GM18870 (cell line): ENCODE measurements at regions not wholly inside any gene's neighbourhood (a gene's known extent, or its start where the extent isn't known, plus 50 kb on each side); places are given as distances from the start of the nearest gene placed in this dataset.
A peak's percentile ranks its signal among the peaks of the same experiment; 100 is the strongest.

ENCODE experiments used
- ATAC-seq: cut with Tn5 transposase; IDR thresholded peaks from one replicate; pipeline ENCODE4 v1.9.1; 2021; ENCODE audit warnings: moderate library complexity; ENCODE audit not compliant: unreplicated experiment

DNA sequence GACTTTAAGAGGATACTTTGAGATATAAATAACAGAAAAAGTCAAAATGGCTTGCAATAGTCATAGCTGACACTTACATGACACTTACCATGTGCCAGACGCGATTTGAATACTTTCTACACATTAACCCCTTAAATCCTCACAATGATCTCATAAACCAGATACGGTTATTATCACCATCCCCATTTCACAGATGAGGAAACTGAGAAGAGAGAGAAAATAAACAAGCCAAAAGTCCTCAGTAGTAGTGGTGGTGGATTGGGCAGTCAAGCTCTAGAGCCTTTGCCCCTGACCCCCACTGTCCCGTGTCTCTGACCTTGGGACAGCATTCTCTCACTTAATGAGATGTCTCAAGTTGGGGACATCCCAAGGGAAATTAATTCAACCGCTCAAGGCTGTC, 105.2 kb upstream of the TAF1B start:
- ATAC-seq, result no peak

DNA sequence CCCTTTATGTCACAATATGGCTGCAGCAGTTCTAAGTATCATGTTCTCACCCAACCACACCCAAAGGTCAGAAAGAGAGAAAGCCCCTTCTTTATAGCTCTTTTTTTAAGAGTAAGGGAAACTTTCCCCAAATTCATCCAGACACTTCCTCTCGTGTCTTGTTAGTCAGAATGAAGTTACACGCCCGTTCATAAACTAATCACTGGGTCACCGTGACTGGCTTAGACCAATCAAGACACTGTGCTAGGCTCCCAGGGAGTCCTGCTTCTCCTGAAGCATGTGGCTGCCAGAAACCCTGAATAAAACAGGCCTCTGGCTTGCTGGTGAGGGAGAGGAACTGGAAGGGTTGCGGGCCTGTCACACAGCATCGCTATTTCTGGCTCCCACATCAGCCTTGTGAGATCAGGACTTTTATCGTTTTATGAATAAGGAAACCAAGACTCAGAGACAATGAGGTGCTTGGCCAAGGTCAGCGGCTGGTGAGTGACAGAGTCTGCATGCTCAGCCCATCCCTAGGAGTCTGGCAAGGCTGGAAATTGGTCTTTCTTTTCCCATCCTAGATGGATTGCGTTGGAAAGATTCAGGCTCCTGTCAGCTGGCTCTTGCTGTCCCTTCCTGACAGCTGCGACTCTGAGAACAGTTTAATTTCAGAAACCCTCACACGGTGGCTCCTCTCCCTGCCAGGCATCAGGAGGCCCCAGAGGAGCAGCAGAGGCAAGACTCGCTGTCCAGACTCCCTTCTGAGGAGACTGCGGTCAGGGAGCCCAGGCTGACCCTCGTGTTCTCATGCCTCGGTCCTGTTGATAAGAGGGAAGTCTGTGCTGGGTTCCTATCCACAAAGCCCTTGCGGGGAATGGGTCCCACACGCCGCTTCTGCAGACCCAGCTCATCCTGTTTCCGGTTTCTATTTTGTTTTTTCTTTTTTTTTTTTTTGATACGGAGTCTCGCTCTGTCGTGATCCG, 104.5 kb upstream of the TAF1B start:
- no peak for ATAC-seq

DNA sequence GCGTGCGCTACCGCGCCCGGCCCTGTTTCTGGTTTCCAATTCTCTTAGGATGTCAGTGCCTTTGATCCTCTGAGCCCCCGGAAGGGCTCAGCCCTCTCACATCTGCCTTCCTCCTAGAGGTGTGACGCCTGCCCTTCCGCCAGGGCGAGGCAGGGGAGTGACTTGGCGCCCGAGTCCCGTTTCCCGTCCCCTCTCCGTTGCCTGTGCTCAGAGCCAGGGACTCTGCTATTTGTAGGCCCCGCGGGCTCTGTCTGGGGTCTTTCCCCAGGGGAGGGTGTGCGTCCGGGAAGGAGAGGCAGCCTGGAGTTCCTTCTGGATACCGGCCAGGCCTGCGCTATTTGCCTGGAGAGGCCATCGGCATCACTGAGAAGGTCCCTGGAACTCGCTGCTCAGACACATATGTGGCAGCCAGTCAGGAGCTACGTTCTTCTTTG, 103.7 kb upstream of the TAF1B start:
- ATAC-seq, result no peak

DNA sequence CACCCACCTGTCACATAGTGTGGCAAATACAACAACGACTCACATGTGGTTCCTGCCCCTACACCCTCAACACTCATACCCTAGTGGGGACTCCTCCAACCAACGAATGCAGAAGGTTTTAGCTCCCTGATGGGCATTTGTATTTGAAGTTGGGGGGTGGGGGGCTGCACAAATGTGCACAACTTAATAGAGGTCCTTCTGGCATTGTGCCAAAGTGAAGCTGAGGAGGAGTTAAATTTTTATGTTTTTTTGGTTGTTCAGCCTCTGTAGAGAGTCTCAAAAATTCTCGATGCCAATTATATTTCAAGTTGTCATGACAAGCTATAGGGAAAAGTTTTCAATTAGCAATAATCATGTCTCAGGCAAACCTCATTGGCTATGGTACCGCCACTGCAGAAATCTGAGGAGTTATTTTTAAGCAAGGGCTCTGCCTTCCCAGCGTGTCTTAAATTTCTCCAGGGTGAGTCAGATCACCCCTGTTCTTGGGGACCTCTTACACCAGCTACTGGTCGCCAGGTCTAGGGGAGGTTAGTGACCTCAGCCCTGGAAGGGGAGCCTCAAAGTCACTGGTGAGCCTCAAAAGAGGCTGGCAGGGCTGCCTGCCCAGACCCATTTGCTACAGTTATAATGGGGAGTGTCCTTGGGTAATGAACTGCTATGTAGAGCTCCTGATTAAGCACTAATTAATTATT, 102.7 kb upstream of the TAF1B start:
- no peak for ATAC-seq

DNA sequence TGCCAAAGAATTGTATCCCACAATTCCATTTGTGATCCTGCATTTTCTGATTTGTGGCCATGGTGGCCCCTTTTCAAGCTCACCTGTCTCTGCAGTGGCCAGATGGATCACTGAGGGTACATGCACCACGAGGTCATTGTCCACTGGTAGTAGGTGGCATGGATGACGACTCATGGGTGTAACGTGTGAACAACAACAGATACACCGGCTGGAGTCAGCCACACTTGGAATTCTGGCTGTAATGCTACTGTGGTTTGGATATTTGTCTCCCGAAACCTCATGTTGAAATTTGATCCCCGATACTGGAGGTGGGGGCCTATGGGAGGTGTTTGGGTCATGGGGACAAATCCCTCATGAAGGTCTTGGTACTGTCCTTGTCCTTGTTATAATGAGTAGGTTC, 102.2 kb upstream of the TAF1B start:
- no peak for ATAC-seq

DNA sequence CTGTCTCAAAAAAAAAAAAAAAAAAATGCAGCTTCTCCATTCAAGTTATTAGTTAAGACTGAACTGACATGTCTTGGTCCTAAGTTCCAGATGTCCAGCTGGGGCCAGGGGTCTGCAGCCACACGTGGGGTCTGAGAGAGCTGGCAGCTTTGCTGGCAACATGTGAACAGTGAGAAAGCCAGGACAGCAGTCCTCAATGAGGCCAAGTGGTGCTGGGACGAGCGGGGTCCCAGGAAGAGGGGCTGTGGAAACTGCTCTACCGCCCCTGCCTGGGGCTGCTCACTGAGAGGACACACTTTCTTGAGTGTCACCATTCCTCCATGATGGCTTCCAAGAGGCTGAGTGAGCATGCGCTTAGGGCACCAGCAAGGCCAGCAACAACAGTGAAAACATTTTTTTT, 100.7 kb upstream of the TAF1B start:
- ATAC-seq, result no peak

DNA sequence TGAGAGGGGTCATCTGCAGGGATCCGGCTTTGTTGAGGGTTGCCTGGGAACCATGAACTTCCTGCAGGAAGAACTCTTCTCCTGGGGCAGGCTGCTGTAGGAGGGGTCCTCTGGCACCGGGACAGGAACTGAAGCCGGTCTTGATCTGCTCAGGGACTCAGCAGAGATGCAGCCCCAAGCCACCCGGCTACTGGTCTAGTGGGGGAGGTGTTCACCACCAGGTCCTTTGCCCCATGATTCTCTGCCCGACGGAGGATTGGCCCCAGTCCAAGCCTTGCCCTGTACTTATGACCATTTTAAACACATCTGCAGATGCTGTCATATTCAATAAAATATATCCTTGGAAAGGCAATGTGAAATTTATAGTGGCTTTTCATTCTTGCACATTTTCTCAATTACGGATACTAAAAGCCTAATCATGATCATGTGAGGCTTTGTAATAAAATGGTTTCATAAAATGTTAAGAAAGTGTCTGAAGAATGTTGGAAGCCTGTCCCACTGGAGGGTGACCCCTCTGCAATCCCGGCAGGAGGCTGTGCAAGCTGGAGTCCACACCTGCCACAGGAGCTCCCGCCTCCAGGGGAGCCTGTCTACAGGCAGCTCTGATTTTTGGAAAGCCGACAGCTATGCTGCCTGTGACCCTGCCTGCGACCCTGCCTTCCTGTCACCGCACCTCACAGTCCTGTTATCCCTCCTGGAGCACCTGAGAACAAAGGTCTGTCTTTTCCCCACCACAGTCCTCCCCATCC, 98.8 kb upstream of the TAF1B start:
- no peak for ATAC-seq

DNA sequence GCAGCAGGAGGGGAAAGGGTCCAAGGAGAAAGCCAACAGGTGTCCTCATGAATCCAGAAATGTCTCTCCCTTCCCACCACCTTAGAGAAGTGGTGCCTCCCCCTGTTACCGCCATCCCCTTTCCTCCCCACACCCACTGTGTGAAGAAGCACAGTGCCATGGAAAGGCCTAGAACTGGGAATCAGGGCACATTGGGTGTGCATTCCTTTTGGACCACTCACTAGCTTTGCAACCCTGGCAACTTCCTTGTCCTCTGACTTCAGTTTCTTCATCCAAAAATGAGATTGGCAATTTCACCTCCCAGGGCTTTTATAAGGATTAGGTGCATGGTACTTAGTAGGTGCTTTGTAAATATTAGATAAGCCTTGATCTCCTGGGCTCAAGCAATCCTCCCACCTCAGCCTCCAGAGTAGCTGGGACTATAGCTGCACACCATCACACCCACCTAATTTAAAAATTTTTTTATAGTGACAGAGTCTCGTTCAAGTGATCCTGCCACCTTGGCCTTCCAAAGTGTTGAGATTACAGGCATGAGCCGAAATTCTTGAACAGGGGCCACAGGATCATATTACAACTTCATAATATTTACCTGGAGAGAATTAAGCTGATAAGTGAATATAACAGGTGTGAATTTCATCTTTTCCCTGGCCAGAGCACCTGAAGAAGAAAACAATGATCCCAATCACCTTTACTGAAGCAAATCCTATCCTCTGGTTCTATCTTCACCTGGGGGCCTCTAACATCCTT, 97.9 kb upstream of the TAF1B start:
- ATAC-seq, result no peak

DNA sequence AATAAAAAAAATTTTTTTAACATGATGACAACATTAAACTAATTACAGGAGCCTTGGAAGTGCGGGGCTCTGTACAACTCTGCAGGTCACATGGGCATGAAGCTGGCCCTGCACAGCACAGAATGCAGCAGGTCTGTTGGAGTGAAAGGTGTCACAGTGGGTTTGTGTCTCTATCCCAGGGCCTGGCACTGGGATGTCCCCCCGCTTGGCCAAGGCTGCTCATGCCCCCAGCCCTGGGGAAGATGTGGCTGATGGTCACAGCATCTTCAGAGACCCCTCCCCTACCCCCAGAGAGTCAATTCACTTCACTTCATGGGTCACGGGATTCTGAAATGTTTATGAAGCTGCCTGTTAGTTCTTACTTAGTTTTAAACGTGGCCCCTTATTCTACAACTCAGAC, 95.9 kb upstream of the TAF1B start:
- ATAC-seq, result no peak

DNA sequence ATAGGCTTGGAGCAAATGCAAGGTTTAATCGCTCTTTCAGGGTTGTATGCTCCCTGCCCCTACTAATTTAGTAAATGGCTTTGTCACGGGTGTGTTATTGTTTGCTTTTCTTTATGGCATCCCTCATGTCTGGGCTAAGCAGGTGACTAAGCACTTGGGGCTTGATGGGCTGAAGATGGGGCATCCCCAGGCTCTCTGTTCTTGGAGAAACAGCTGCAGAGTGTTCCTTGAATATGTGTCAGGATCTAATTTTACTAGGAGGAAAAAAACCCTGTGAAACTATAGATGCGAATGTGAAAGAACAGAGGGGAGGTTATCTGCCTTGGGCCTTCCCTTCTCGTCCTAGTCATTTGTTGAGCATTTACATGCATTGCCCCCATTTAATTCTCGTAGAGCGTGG, 94.7 kb upstream of the TAF1B start:
- no peak for ATAC-seq

DNA sequence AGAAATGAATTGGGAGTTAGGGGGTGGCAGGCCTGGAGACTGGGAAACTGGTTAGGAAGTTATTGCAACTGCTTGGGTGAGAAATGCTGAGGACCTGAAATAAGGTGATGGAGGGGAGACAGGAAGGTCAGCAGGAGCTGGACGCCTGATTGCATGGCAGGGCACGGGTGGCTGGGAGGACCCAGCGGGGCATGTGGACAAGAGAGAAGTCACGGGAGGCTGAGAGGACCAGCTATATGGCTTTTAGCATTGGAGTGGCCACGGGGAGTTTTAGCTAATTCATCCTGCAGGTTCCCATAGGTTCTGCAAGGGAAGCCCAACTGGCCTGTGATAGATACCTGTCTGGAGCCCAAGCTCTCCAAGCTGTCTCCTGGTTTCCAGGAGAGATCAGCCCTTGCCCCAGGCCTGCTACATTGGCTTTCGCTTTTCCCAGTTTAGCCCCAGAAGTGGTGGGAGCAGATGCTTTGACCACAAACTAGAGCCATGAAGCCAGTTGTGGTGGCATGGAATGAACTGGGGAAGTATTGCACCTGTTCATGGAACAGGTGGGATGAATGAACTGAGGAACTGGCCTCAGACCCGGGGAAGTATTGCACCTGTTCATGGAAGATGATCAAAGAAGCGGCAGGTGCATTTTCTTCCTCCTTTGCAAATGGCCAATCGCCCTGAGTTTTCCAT, 93.6 kb upstream of the TAF1B start:
- ATAC-seq, result no peak

DNA sequence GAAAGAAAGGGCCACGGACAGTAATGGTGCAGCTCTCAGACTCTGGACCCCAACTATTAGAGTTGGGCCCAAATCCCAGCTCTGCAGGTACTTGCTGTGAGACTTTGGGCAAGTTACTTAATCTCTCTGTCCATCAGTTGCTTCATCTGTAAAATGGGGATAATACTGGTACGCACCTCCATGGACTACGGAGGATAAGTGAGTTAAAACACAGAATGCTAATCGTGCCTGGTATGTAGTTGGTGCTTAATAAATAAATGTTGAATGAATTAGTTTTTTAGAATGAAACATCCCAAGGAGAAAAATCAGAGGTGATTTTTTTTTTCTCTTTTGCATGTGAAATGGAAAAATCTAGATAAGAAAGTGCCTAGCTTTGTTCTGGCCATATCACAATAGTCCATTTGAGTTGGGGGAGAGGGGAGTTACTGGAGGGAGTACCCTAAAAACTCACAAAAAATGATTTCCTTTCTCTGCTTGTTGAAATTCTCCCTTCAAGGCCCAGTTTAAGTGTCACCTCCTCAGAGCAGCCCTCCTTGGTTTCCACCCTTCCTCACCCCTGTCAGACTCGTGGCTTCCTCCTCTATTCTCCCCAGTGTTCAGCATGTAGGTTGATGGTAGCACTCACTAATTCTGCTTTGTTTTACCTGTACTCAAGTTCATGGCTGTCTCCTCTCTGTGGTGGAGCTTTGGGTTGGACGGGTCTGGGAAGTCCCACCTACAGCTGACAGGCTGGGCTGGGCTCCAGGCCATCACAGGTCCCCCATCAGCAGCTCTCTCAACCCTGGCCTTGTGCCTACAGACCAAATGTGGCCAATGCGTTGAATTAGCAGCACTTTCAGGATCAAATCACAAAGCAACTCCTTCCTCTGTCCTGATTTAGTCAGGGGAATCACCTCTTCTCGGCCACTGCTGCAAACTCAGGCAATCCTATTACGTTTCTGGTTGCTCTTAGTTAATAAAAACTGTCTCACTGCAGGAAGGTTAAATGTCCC, 92.8 kb upstream of the TAF1B start:
- ATAC-seq, result no peak

DNA sequence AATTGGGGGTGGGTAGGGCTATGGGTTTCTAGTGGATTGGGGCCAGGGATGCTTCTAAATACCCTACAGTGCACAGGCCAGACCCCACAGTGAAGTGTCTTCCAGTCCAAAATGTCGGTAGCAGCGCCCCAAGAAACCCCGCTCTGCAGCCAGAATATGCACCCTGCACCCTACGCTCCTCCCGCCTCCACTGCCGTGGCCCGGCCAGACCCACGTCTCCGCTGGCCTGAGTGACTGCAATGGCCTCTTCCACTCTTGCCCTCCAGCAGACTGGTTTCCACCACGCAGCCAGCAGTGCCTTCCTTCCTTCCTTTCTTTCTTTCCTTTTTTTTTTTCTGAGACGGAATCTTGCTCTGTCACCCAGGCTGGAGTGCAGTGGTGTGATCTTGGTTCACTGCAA, 91.4 kb upstream of the TAF1B start:
- no peak for ATAC-seq

DNA sequence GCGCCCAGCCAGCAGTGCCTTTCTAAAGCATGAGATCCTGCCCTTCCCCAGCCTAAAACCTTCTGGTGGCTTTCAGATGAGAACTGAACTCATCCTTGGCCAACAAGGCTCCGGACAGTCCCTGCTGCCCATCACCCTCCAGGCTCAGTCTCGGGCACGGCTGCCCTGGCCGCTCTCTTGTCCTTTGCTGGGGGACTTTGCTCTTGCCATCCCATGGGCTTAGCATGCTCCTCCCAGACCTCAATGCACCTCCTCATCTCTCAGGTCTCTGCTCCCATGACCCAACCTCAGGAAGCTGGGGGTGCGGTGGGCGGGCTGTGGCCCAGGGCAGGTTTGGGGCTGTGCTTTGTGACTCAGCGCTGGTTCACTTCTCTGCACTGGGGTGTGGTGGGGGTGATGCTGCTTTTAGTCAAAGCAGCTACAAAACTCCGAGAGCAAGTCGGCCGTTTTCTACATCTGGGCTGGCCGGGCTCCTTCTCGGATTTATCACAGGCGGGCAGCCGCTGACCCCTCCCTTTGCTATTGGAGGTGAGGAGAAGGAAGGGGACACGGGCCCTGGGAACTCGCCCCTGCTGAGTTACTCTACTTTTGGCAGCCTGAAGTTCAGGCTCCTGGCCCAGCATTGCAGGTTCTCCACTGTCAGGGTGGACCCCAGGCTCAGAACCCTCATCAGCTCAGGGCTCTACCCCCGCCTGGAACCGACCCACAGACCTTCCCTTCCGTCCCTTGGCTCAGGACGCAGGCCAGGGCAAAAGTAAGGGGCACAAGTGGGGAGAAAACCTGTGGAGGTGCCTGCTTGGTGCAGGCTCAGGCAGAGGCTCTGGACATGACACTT, 90.6 kb upstream of the TAF1B start:
- ATAC-seq, result no peak

DNA sequence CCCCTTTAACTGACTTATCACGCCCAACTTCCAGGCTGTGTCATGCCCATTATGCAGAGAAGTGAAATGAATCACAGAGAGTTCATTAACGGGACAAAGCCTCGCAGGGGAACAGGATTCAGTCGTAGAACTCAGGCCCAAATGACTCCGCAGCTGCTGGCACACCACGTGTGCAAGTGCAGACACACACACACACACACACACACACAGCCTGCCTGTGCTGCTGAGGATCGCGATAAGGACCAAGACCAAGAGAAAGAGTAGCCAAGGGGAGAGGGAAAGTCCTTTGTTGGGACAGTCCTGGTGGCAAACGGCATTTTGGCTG, 90.0 kb upstream of the TAF1B start:
- peak; percentile 62 for ATAC-seq

DNA sequence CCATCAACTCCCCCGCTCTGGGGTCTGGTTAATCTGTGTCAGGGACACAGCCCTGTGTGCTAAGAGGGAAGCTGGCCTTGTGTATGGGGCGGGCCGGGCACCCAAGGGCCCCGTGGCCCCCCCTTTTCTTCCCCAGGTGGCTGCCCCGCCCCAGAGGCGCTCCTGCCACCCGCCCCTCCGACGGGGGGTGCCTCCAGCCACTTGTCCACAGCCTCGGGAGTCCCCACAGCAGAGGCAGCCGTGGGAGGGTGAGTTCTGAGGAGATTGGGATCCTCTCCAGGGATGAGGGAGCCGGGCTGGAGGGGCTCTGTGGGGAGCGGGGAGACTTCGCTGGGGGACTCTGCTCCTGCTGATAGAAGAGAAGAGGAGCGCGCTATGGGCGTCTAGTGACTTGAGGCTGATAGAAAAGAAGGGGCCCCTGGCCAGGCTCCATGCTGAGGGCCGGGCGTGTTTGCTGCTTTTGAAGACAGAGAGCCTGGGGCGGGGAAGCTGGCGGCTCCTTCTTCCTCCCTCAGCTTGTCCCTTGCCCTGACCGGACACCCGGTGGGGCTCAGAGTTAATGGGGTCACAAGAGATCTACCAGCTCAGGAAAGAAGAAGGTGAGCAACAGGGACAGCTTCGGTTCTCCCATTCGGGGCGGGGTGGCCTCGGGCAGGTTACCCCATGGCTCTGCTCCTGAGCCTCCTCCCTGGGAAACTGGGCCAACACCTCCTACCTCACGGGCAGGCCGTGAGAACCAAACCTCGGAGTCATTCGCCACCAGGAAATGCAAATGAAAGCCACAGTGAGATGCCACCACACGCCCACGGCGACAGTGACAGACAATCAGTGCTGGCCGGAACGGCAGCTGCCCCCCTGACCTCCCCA, 89.4 kb upstream of the TAF1B start:
- peak; percentile 36 for ATAC-seq

DNA sequence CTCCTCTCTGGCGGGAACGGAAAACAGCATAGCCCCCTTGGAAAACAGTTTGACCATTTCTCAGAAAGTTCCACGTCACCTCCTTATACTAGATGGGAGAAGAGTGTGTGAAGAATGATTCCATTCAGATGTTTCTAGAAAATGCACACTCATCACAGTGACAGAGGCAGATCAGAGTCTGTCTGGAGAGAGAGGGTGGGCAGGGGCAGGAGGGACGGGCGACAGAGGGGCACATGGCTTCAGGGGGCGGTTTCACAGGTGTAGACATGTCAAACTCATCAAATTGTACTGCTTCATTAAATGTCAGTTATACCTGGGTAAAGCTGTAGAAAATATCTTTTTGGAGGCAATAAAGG, 88.8 kb upstream of the TAF1B start:
- ATAC-seq, result peak; percentile 13

DNA sequence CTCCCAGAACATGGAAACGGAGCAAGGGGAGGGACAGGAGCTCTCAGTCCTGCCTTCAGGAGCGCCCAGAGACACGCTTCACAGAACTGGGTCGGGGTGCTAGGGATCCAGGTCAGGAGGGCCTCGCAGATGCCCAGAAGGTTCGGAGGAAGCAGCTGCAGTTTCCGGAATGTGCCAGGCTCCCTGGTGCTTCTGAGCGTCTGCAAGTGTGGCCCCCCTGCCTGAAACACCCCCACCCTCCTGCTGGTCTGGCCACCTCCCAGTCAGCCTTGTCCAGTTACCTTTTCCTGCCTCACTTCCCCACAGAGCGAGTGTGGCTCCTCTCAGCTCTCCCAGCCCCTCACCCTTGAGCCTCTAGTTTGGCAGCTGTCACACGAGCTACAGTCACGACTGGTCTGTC, 88.3 kb upstream of the TAF1B start:
- no peak for ATAC-seq
